ENCODE measurements at regions not wholly inside any gene's neighbourhood (a gene's known extent, or its start where the extent isn't known, plus 50 kb on each side); places are given as distances from the start of the nearest gene placed in this dataset.

- H3K4me2 ChIP-seq (ENCODE audit: low read depth, low read length, poor library complexity, severe bottlenecking), result no peak overlapping the region
- H3K9ac ChIP-seq (ENCODE audit: low read length), result no peak overlapping the region
- no peaks in the 10 kb centered on the region for H3K79me2 ChIP-seq (ENCODE audit: insufficient read depth, low read length)
- H3F3A ChIP-seq (ENCODE audit: insufficient read depth), result no peaks in the 10 kb centered on the region
- H3K4me3 ChIP-seq (ENCODE audit: insufficient read depth, low read length, poor library complexity, severe bottlenecking), result no peak overlapping the region
- TF ChIP-seq EZH2phosphoT487 (conservative IDR thresholded peaks at IDR 0.05; ENCODE audit: low read length) (no peak), CTCF (IDR thresholded peaks at IDR 0.05; ENCODE audit: insufficient read depth, low read length, poor library complexity, severe bottlenecking) (no peak)
- no peaks in the 10 kb centered on the region for H3K9me3 ChIP-seq (ENCODE audit: insufficient read depth, low read length)
- H4K20me1 ChIP-seq (ENCODE audit: low read depth, low read length), result no peaks in the 10 kb centered on the region
- H3K36me3 ChIP-seq (ENCODE audit: low read length), result no peaks in the 10 kb centered on the region
- H3K27me3 ChIP-seq (ENCODE audit: low read length), result no peaks in the 10 kb centered on the region
- H3K27ac ChIP-seq (ENCODE audit: low read depth, low read length), result no peak overlapping the region
- H2AFZ ChIP-seq (ENCODE audit: low read depth, low read length, severe bottlenecking), result no peak overlapping the region
- H3K9me2 ChIP-seq (replicated peaks; ENCODE audit: insufficient read depth, low read length), result no peaks in the 10 kb centered on the region
These were observed 466.9 kb downstream of the BCAT1 start for GRCh38 chr12:24482044-24482443.

- no peaks in the 10 kb centered on the region for H3F3A ChIP-seq (ENCODE audit: insufficient read depth)
- no peaks in the 10 kb centered on the region for H3K36me3 ChIP-seq (ENCODE audit: low read length)
- H3K9me3 ChIP-seq (ENCODE audit: insufficient read depth, low read length), result no peaks in the 10 kb centered on the region
- H3K27me3 ChIP-seq (ENCODE audit: low read length), result no peaks in the 10 kb centered on the region
- no peaks in the 10 kb centered on the region for H4K20me1 ChIP-seq (ENCODE audit: low read depth, low read length)
- H3K79me2 ChIP-seq (ENCODE audit: insufficient read depth, low read length), result no peaks in the 10 kb centered on the region
- no peaks in the 10 kb centered on the region for H3K9me2 ChIP-seq (replicated peaks; ENCODE audit: insufficient read depth, low read length)
- H2AFZ ChIP-seq (ENCODE audit: low read depth, low read length, severe bottlenecking), result no peak overlapping the region
- no peak overlapping the region for H3K27ac ChIP-seq (ENCODE audit: low read depth, low read length)
- H3K4me2 ChIP-seq (ENCODE audit: low read depth, low read length, poor library complexity, severe bottlenecking), result no peak overlapping the region
- TF ChIP-seq CTCF (IDR thresholded peaks at IDR 0.05; ENCODE audit: insufficient read depth, low read length, poor library complexity, severe bottlenecking) (no peak), EZH2phosphoT487 (conservative IDR thresholded peaks at IDR 0.05; ENCODE audit: low read length) (no peak)
- no peak overlapping the region for H3K9ac ChIP-seq (ENCODE audit: low read length)
- H3K4me3 ChIP-seq (ENCODE audit: insufficient read depth, low read length, poor library complexity, severe bottlenecking), result no peak overlapping the region
These were observed 468.0 kb downstream of the BCAT1 start for GRCh38 chr12:24480766-24481449.

GRCh38 chr12:24479131-24479530, 469.8 kb downstream of the BCAT1 start:
- H3K27ac ChIP-seq (ENCODE audit: low read depth, low read length), result no peak overlapping the region

More at GRCh38 chr12:24479131-24479530, 469.8 kb downstream of the BCAT1 start:
- Histone ChIP-seq H3K9me3 (ENCODE audit: insufficient read depth, low read length) (no peaks in the 10 kb centered on the region), H3K4me3 (ENCODE audit: insufficient read depth, low read length, poor library complexity, severe bottlenecking) (no peak overlapping the region), H3K4me2 (ENCODE audit: low read depth, low read length, poor library complexity, severe bottlenecking) (no peak overlapping the region), H3K9me2 (replicated peaks; ENCODE audit: insufficient read depth, low read length) (no peaks in the 10 kb centered on the region), H3K79me2 (ENCODE audit: insufficient read depth, low read length) (no peaks in the 10 kb centered on the region), H3K36me3 (ENCODE audit: low read length) (no peaks in the 10 kb centered on the region), H3K9ac (ENCODE audit: low read length) (no peak overlapping the region), H2AFZ (ENCODE audit: low read depth, low read length, severe bottlenecking) (no peak overlapping the region), H4K20me1 (ENCODE audit: low read depth, low read length) (no peaks in the 10 kb centered on the region), H3K27me3 (ENCODE audit: low read length) (no peaks in the 10 kb centered on the region), H3F3A (ENCODE audit: insufficient read depth) (no peaks in the 10 kb centered on the region)
- TF ChIP-seq CTCF (IDR thresholded peaks at IDR 0.05; ENCODE audit: insufficient read depth, low read length, poor library complexity, severe bottlenecking) (no peak), EZH2phosphoT487 (conservative IDR thresholded peaks at IDR 0.05; ENCODE audit: low read length) (no peak)
